HL-60 (cell line): ENCODE measurements at regions not wholly inside any gene's neighbourhood (a gene's known extent, or its start where the extent isn't known, plus 50 kb on each side); places are given as distances from the start of the nearest gene placed in this dataset.
"Not testable (repeated sequence)": the region's sequence is repeated elsewhere in the genome, so short reads cannot be mapped to it uniquely, and the experiment has no call there.

Experiments
- CTCF ChIP-seq: IDR thresholded peaks from one replicate; pipeline ENCODE4 v1.5.1; 2011; ENCODE audit warnings: low read length, control low read depth, inconsistent platforms; ENCODE audit not compliant: insufficient read depth
- POLR2AphosphoS5 ChIP-seq: IDR thresholded peaks from 2 replicates; pipeline ENCODE4 v1.6.1; 2012; ENCODE audit warnings: low read depth

- not testable (repeated sequence) for TF ChIP-seq CTCF, POLR2AphosphoS5
Measured at GRCh38 chr5:72676831-72677230, 139.6 kb upstream of the TNPO1 start.
